BLaER1 treated with 17β-estradiol and CSF1 and Interleukin-3, amounts not matched to agents 10 nM and 100 nM (cell line): ENCODE measurements at regions not wholly inside any gene's neighbourhood (a gene's known extent, or its start where the extent isn't known, plus 50 kb on each side); places are given as distances from the start of the nearest gene placed in this dataset.

Experiments used
- H3K27ac ChIP-seq, 11 experiments: shearing (Covaris generic); formaldehyde crosslinking; 2 replicates each; pipeline ENCODE4 v1.8.1; 2022
- H3K27me3 ChIP-seq, 11 experiments: shearing (Covaris generic); formaldehyde crosslinking; 2 replicates each; pipeline ENCODE4 v1.8.1; 2022
- H3K36me3 ChIP-seq, 11 experiments: shearing (Covaris generic); formaldehyde crosslinking; 2 replicates each; pipeline ENCODE4 v1.8.1; 2022
- H3K4me1 ChIP-seq, 10 experiments: shearing (Covaris generic); formaldehyde crosslinking; 2 replicates each; pipeline ENCODE4 v1.8.1; 2022
- H3K4me2 ChIP-seq, 11 experiments: shearing (Covaris generic); formaldehyde crosslinking; 2 replicates each; pipeline ENCODE4 v1.8.1; 2022
- H3K4me3 ChIP-seq, 10 experiments: shearing (Covaris generic); formaldehyde crosslinking; 2 replicates each; pipeline ENCODE4 v1.8.1; 2022
- H3K9ac ChIP-seq, 11 experiments: shearing (Covaris generic); formaldehyde crosslinking; 2 replicates each; pipeline ENCODE4 v1.8.1; 2022
- H3K9me3 ChIP-seq, 11 experiments: shearing (Covaris generic); formaldehyde crosslinking; replicated peaks in 1 of 11; 2 replicates each; pipeline ENCODE4 v1.8.1; 2022
- H4K20me1 ChIP-seq, 11 experiments: shearing (Covaris generic); formaldehyde crosslinking; 2 replicates each; pipeline ENCODE4 v1.8.1; 2022
- Cebpa-rat ChIP-seq, 11 experiments: shearing (Covaris generic); IDR thresholded peaks; 2 replicates each; pipeline ENCODE4 v1.8.1; 2022

GRCh38 chr19:13600091-13600490 lies 93.8 kb upstream of the CACNA1A start:
- Histone ChIP-seq H3K4me3 (no peak overlapping the region), H3K27me3 (no peaks in the 10 kb centered on the region), H4K20me1 (no peaks in the 10 kb centered on the region), H3K36me3 (no peaks in the 10 kb centered on the region), H3K4me2 (no peak overlapping the region), H3K9me3 (no peaks in the 10 kb centered on the region), H3K4me1 (0 out of 20 replicates have a peak, but pooled peaks cover 0 to 3% (median 0%) of the 10 kb centered on the region in 10 experiments), H3K9ac (no peak overlapping the region), H3K27ac (no peak overlapping the region)
- no peak for TF ChIP-seq Cebpa-rat (IDR thresholded peaks at IDR 0.05)

- Histone ChIP-seq H3K4me2 (no peak overlapping the region), H3K4me1 (0 out of 20 replicates have a peak, but pooled peaks cover 0 to 3% (median 0%) of the 10 kb centered on the region in 10 experiments), H3K27ac (no peak overlapping the region), H3K9ac (no peak overlapping the region), H3K27me3 (no peaks in the 10 kb centered on the region), H3K4me3 (no peak overlapping the region), H3K9me3 (no peaks in the 10 kb centered on the region), H4K20me1 (no peaks in the 10 kb centered on the region), H3K36me3 (no peaks in the 10 kb centered on the region)
- TF ChIP-seq Cebpa-rat (IDR thresholded peaks at IDR 0.05): no peak
Measured at GRCh38 chr19:13599681-13600080, 93.4 kb upstream of the CACNA1A start.

- Histone ChIP-seq H3K27me3 (no peaks in the 10 kb centered on the region), H3K36me3 (no peaks in the 10 kb centered on the region), H3K4me1 (0 out of 20 replicates have a peak, but pooled peaks cover 0 to 3% (median 0%) of the 10 kb centered on the region in 10 experiments), H3K4me2 (no peak overlapping the region), H3K9me3 (no peaks in the 10 kb centered on the region), H3K9ac (no peak overlapping the region), H3K4me3 (no peak overlapping the region), H3K27ac (no peak overlapping the region), H4K20me1 (no peaks in the 10 kb centered on the region)
- TF ChIP-seq Cebpa-rat (IDR thresholded peaks at IDR 0.05): no peak
Measured at GRCh38 chr19:13598098-13598497, 91.8 kb upstream of the CACNA1A start.

- Histone ChIP-seq H3K27ac (no peak overlapping the region), H3K4me2 (no peak overlapping the region)
- TF ChIP-seq Cebpa-rat (IDR thresholded peaks at IDR 0.05): no peak
Measured at GRCh38 chr19:13597640-13598039, 91.4 kb upstream of the CACNA1A start.

GRCh38 chr19:13588957-13589833 lies 82.9 kb upstream of the CACNA1A start:
- Histone ChIP-seq H3K9ac (no peak overlapping the region), H3K4me3 (no peak overlapping the region), H4K20me1 (no peaks in the 10 kb centered on the region), H3K9me3 (no peaks in the 10 kb centered on the region), H3K4me2 (peak overlapping the region; percentile 18 to 75 (median 36); a peak in 12 of 22 replicates), H3K4me1 (peaks cover 0 to 5% (median 0%) of the 10 kb centered on the region in 10 experiments; a peak in 1 of 20 replicates), H3K27me3 (no peaks in the 10 kb centered on the region), H3K36me3 (no peaks in the 10 kb centered on the region), H3K27ac (no peak overlapping the region)
- TF ChIP-seq Cebpa-rat (IDR thresholded peaks at IDR 0.05): no peak

More at GRCh38 chr19:13597640-13598039, 91.4 kb upstream of the CACNA1A start:
- Histone ChIP-seq H3K9me3 (no peaks in the 10 kb centered on the region), H3K36me3 (no peaks in the 10 kb centered on the region), H3K4me1 (0 out of 20 replicates have a peak, but pooled peaks cover 0 to 3% (median 0%) of the 10 kb centered on the region in 10 experiments), H4K20me1 (no peaks in the 10 kb centered on the region), H3K27me3 (no peaks in the 10 kb centered on the region), H3K9ac (no peak overlapping the region), H3K4me3 (no peak overlapping the region)

GRCh38 chr19:13585512-13585911 lies 79.2 kb upstream of the CACNA1A start:
- H4K20me1 ChIP-seq: no peaks in the 10 kb centered on the region
- no peaks in the 10 kb centered on the region for H3K27me3 ChIP-seq
- H3K4me3 ChIP-seq: no peak overlapping the region
- no peak overlapping the region for H3K4me2 ChIP-seq
- no peaks in the 10 kb centered on the region for H3K9me3 ChIP-seq
- no peak for TF ChIP-seq Cebpa-rat (IDR thresholded peaks at IDR 0.05)
- H3K27ac ChIP-seq: no peak overlapping the region
- peaks cover 0 to 5% (median 0%) of the 10 kb centered on the region in 10 experiments; a peak in 1 of 20 replicates for H3K4me1 ChIP-seq
- no peak overlapping the region for H3K9ac ChIP-seq
- H3K36me3 ChIP-seq: no peaks in the 10 kb centered on the region

- Histone ChIP-seq H3K9ac (no peak overlapping the region), H3K36me3 (no peaks in the 10 kb centered on the region), H3K27me3 (no peaks in the 10 kb centered on the region), H4K20me1 (no peaks in the 10 kb centered on the region), H3K9me3 (peaks cover 0 to 6% (median 0%) of the 10 kb centered on the region in 11 experiments; a peak in 4 of 22 replicates), H3K4me2 (no peak overlapping the region), H3K4me1 (no peaks in the 10 kb centered on the region), H3K27ac (no peak overlapping the region), H3K4me3 (no peak overlapping the region)
- no peak for TF ChIP-seq Cebpa-rat (IDR thresholded peaks at IDR 0.05)
Measured at GRCh38 chr19:13583753-13584152, 77.5 kb upstream of the CACNA1A start.

GRCh38 chr19:13583114-13583513 lies 76.8 kb upstream of the CACNA1A start:
- Histone ChIP-seq H4K20me1 (no peaks in the 10 kb centered on the region), H3K4me2 (no peak overlapping the region), H3K27me3 (no peaks in the 10 kb centered on the region), H3K27ac (no peak overlapping the region), H3K9ac (no peak overlapping the region), H3K4me1 (no peaks in the 10 kb centered on the region), H3K36me3 (no peaks in the 10 kb centered on the region), H3K4me3 (no peak overlapping the region), H3K9me3 (peaks cover 0 to 12% (median 0%) of the 10 kb centered on the region in 11 experiments; a peak in 4 of 22 replicates)
- TF ChIP-seq Cebpa-rat (IDR thresholded peaks at IDR 0.05): no peak

GRCh38 chr19:13581576-13581975 lies 75.3 kb upstream of the CACNA1A start:
- Histone ChIP-seq H3K27me3 (no peaks in the 10 kb centered on the region), H3K4me1 (no peaks in the 10 kb centered on the region), H4K20me1 (no peaks in the 10 kb centered on the region), H3K4me2 (no peak overlapping the region), H3K9me3 (peaks cover 7 to 28% (median 10%) of the 10 kb centered on the region in 11 experiments), H3K36me3 (no peaks in the 10 kb centered on the region), H3K27ac (no peak overlapping the region), H3K9ac (no peak overlapping the region), H3K4me3 (no peak overlapping the region)
- no peak for TF ChIP-seq Cebpa-rat (IDR thresholded peaks at IDR 0.05)
